T-helper 1 cell treated with Interleukin-12 subunit alpha and Interleukin-12 subunit beta and Interleukin-4 antibody, amounts not matched to agents 30 μg/mL and 1 μg/mL, for 36 hours (primary cell): ENCODE measurements at regions not wholly inside any gene's neighbourhood (a gene's known extent, or its start where the extent isn't known, plus 50 kb on each side); places are given as distances from the start of the nearest gene placed in this dataset.

Experiments
- H3K27ac Mint-ChIP-seq: one replicate; pipeline ENCODE4 v1.8.0; 2021; ENCODE audit warnings: mild to moderate bottlenecking, mixed read lengths
- H3K27me3 Mint-ChIP-seq: one replicate; pipeline ENCODE4 v1.8.0; 2021; ENCODE audit warnings: low read depth, mixed read lengths
- H3K36me3 Mint-ChIP-seq: one replicate; pipeline ENCODE4 v1.8.0; 2021; ENCODE audit warnings: low read depth, mixed read lengths
- H3K4me1 Mint-ChIP-seq: one replicate; pipeline ENCODE4 v1.8.0; 2021; ENCODE audit warnings: low read depth, mixed read lengths
- H3K4me3 Mint-ChIP-seq: one replicate; pipeline ENCODE4 v1.8.0; 2021; ENCODE audit warnings: mild to moderate bottlenecking, moderate library complexity, mixed read lengths
- H3K9me3 Mint-ChIP-seq: one replicate; pipeline ENCODE4 v1.8.0; 2021; ENCODE audit warnings: mixed read lengths

- Mint-ChIP-seq H3K4me3 (no peak overlapping the region), H3K27ac (no peak overlapping the region), H3K9me3 (no peaks in the 10 kb centered on the region), H3K4me1 (no peaks in the 10 kb centered on the region), H3K36me3 (no peaks in the 10 kb centered on the region), H3K27me3 (peaks cover 20% of the 10 kb centered on the region)
These were observed 397.8 kb downstream of the GALR1 start for GRCh38 chr18:77647472-77647871.

GRCh38 chr18:77648411-77648810 lies 398.8 kb downstream of the GALR1 start:
- Mint-ChIP-seq H3K36me3 (no peaks in the 10 kb centered on the region), H3K27me3 (peaks cover 20% of the 10 kb centered on the region), H3K4me3 (no peak overlapping the region), H3K9me3 (no peaks in the 10 kb centered on the region), H3K4me1 (no peaks in the 10 kb centered on the region), H3K27ac (no peak overlapping the region)

DNA sequence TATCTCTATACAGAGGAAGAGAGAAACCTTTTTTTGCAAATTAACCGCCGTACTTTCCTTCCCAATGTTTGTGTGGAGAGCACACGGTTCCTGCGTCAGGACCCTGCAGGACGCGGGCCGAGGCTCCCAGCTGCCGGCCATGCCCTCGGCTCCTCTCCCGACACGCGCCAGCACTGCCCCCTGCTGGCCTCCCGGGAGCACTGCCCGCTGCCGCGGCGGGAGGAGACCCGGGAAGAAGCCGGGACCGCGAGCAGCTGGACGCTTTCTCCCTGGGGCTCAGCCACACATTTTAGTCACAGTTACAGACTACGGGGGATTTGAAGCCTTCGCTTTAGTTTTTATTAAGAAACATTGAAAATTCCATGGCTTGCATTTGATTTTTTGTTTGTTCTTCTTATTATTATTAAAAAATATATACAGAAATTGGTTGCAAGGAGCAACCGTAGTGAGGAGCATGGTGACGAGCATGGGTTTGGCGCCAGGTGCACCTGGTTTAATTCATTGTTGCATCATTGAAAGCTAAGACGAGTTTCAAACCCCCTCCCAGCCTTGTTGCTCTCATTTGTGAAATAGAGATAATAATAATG lies 401.2 kb downstream of the GALR1 start:
- Mint-ChIP-seq H3K27ac (no peak overlapping the region), H3K36me3 (no peaks in the 10 kb centered on the region), H3K9me3 (no peaks in the 10 kb centered on the region), H3K4me3 (no peak overlapping the region), H3K27me3 (peaks cover 13% of the 10 kb centered on the region), H3K4me1 (no peaks in the 10 kb centered on the region)

DNA sequence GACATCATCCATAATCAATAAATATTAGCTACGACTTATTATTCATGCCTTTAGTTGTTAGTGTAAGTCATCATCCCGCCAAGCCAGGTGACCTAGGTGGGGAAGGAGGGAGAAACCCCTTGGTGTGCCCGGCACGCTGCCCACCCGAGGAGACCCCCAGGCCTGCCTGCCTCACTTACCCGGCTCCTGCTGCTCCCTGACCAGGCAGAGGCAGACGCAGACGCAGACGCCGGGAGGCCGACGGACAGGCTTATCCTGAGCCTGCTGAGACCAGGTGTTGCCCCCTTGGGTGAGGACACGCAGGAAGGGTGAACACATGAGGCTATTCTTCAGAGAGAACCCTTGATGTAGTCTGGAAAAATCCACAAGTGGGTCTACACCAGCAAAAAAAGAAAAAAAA lies 401.8 kb downstream of the GALR1 start:
- H3K27me3 Mint-ChIP-seq, result peaks cover 8% of the 10 kb centered on the region
- H3K4me3 Mint-ChIP-seq, result no peak overlapping the region
- no peaks in the 10 kb centered on the region for H3K9me3 Mint-ChIP-seq
- no peaks in the 10 kb centered on the region for H3K4me1 Mint-ChIP-seq
- no peaks in the 10 kb centered on the region for H3K36me3 Mint-ChIP-seq
- no peak overlapping the region for H3K27ac Mint-ChIP-seq

- no peak overlapping the region for H3K27ac Mint-ChIP-seq
- no peaks in the 10 kb centered on the region for H3K27me3 Mint-ChIP-seq
These were observed 404.1 kb downstream of the GALR1 start for GRCh38 chr18:77653792-77654191.

DNA sequence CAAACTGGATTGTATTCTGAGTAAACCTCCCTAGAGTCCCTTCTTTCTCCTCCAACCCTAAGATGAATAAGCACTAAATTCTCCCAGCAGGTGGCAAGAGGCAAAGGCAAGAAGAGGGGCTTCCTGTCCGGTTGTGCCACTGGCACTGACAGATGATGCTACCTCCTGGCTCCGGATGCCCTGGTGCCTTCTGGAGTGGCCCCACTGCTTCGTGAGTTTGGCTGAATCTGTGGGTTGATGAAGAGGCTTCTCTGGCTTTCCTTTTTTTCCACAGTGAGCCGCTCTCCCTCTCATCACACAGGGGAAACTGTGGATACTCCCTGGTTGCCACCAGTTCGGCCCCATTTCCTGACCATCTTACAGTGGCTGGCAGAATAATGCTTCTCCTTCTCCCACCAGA lies 404.7 kb downstream of the GALR1 start:
- no peaks in the 10 kb centered on the region for H3K4me1 Mint-ChIP-seq
- no peaks in the 10 kb centered on the region for H3K9me3 Mint-ChIP-seq
- no peaks in the 10 kb centered on the region for H3K36me3 Mint-ChIP-seq
- H3K27me3 Mint-ChIP-seq, result no peaks in the 10 kb centered on the region
- no peak overlapping the region for H3K27ac Mint-ChIP-seq
- no peak overlapping the region for H3K4me3 Mint-ChIP-seq

More at GRCh38 chr18:77653792-77654191, 404.1 kb downstream of the GALR1 start:
- no peaks in the 10 kb centered on the region for H3K9me3 Mint-ChIP-seq
- no peaks in the 10 kb centered on the region for H3K4me1 Mint-ChIP-seq
- H3K4me3 Mint-ChIP-seq, result no peak overlapping the region
- no peaks in the 10 kb centered on the region for H3K36me3 Mint-ChIP-seq

- Mint-ChIP-seq H3K4me1 (no peaks in the 10 kb centered on the region), H3K4me3 (no peak overlapping the region), H3K9me3 (no peaks in the 10 kb centered on the region), H3K27me3 (peaks cover 4% of the 10 kb centered on the region), H3K27ac (no peak overlapping the region), H3K36me3 (no peaks in the 10 kb centered on the region)
These were observed 408.1 kb downstream of the GALR1 start for GRCh38 chr18:77657651-77658298.

DNA sequence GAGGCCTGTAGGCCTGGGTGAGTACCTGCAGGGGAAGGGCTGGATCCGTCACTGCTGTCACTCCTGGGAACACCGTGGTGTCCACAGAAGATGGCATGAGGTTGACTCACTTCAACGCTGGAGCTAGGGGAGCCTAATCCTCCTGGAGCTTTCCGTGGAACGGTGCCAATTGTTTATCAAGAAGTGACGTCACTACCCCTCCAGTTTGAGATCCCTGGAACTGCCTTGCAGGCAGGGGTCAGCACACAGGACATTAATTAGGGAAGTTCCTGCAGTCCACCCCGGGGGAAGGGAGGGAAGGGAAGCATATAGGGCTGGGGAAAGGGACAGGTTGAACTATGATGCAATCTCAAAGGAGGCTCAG lies 408.6 kb downstream of the GALR1 start:
- H3K27me3 Mint-ChIP-seq, result peaks cover 6% of the 10 kb centered on the region
- no peaks in the 10 kb centered on the region for H3K36me3 Mint-ChIP-seq
- no peak overlapping the region for H3K27ac Mint-ChIP-seq

GRCh38 chr18:77658751-77659448 lies 409.3 kb downstream of the GALR1 start:
- Mint-ChIP-seq H3K36me3 (no peaks in the 10 kb centered on the region), H3K4me1 (no peaks in the 10 kb centered on the region), H3K9me3 (no peaks in the 10 kb centered on the region), H3K27me3 (peaks cover 6% of the 10 kb centered on the region), H3K27ac (no peak overlapping the region), H3K4me3 (no peak overlapping the region)

More for the DNA sequence above, 408.6 kb downstream of the GALR1 start:
- H3K4me1 Mint-ChIP-seq, result no peaks in the 10 kb centered on the region
- no peaks in the 10 kb centered on the region for H3K9me3 Mint-ChIP-seq
- H3K4me3 Mint-ChIP-seq, result no peak overlapping the region

DNA sequence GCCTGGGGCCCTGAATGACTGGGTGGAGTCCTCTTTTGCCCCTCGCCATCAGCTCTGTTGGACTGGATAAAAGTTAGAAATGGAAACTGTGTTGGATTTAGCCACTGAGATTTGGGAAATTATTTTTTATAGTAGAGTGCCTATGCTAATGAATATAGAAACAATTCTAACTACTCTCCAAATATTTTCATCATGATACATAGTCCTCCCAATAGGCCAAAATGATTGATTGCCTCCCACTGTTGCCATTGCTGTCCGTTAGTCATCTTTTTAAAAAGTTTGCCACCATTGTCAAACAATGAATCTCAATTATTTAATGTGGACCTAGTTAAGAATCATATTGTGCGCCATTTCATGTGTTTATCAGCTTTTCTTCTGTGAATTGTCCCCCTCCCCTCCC lies 417.0 kb downstream of the GALR1 start:
- Mint-ChIP-seq H3K9me3 (peaks cover 4% of the 10 kb centered on the region), H3K4me1 (no peaks in the 10 kb centered on the region), H3K36me3 (no peaks in the 10 kb centered on the region), H3K27me3 (peaks cover 6% of the 10 kb centered on the region), H3K4me3 (no peak overlapping the region), H3K27ac (no peak overlapping the region)

GRCh38 chr18:77668219-77668618 lies 418.6 kb downstream of the GALR1 start:
- H3K36me3 Mint-ChIP-seq, result no peaks in the 10 kb centered on the region
- H3K27me3 Mint-ChIP-seq, result no peaks in the 10 kb centered on the region

DNA sequence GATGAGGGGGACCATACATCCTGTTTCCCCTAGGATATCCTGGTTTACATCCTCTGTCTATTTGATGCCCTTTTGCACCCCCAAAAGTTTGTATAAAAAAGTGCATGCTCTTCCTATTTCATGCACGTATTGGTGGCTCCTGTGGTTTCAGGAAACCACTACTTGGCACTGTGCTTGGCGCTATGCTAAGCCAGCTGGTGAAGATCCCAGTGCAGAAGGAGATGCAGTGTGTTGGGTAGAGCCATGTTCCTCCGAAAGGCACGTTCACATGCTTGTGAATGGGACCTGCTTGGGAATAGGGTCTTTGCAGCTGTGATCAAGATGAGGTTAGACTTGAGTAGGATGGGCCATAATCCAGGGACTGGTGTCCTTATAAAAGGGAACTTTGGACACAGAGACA lies 419.7 kb downstream of the GALR1 start:
- H3K27me3 Mint-ChIP-seq, result no peaks in the 10 kb centered on the region
- no peak overlapping the region for H3K4me3 Mint-ChIP-seq
- H3K4me1 Mint-ChIP-seq, result no peaks in the 10 kb centered on the region
- no peak overlapping the region for H3K27ac Mint-ChIP-seq
- peaks cover 4% of the 10 kb centered on the region for H3K9me3 Mint-ChIP-seq
- no peaks in the 10 kb centered on the region for H3K36me3 Mint-ChIP-seq

More at GRCh38 chr18:77668219-77668618, 418.6 kb downstream of the GALR1 start:
- Mint-ChIP-seq H3K27ac (no peak overlapping the region), H3K4me3 (no peak overlapping the region), H3K9me3 (peaks cover 4% of the 10 kb centered on the region), H3K4me1 (no peaks in the 10 kb centered on the region)

GRCh38 chr18:77671456-77672167 lies 422.0 kb downstream of the GALR1 start:
- Mint-ChIP-seq H3K27ac (no peak overlapping the region), H3K27me3 (no peaks in the 10 kb centered on the region), H3K4me1 (no peaks in the 10 kb centered on the region), H3K9me3 (peaks cover 4% of the 10 kb centered on the region), H3K4me3 (no peak overlapping the region), H3K36me3 (no peaks in the 10 kb centered on the region)

GRCh38 chr18:77676910-77677309 lies 427.3 kb downstream of the GALR1 start:
- Mint-ChIP-seq H3K27ac (no peak overlapping the region), H3K36me3 (no peaks in the 10 kb centered on the region), H3K9me3 (no peaks in the 10 kb centered on the region), H3K4me3 (no peak overlapping the region), H3K4me1 (no peaks in the 10 kb centered on the region), H3K27me3 (no peaks in the 10 kb centered on the region)

GRCh38 chr18:77677536-77677935 lies 427.9 kb downstream of the GALR1 start:
- Mint-ChIP-seq H3K4me1 (no peaks in the 10 kb centered on the region), H3K27ac (no peak overlapping the region), H3K4me3 (no peak overlapping the region), H3K9me3 (no peaks in the 10 kb centered on the region), H3K27me3 (no peaks in the 10 kb centered on the region), H3K36me3 (no peaks in the 10 kb centered on the region)
